Keratinocyte (primary cell): ENCODE measurements at regions not wholly inside any gene's neighbourhood (a gene's known extent, or its start where the extent isn't known, plus 50 kb on each side); places are given as distances from the start of the nearest gene placed in this dataset.

Source experiments
- DNase-seq: peaks from one replicate; pipeline ENCODE4 v3.0.0-alpha.2; 2011; ENCODE audit warnings: low read depth, missing footprints, low spot score
- FAIRE-seq: peaks from 2 replicates; lab custom pipeline; 2011; peaks lifted over from hg19 to GRCh38; lab: Jason Lieb, UNC
- H2AFZ ChIP-seq: 2 replicates; pipeline ENCODE4 v1.6.0; 2012; ENCODE audit warnings: low read length, control low read depth, inconsistent platforms; ENCODE audit not compliant: control insufficient read depth
- H3K27ac ChIP-seq: 2 replicates; pipeline ENCODE4 v1.5.1; 2011; ENCODE audit warnings: low read length; ENCODE audit not compliant: control insufficient read depth, insufficient read depth
- H3K27me3 ChIP-seq: 3 replicates; pipeline ENCODE4 v1.6.0; 2011; ENCODE audit warnings: low read length; ENCODE audit not compliant: control insufficient read depth, insufficient read depth; ENCODE audit errors: extremely low read depth
- H3K36me3 ChIP-seq, 2 experiments: 2 replicates in 1 of 2; 3 replicates in 1 of 2; pipeline ENCODE4 v1.5.1; 2011; ENCODE audit warnings: low read length in 2 of 2, mild to moderate bottlenecking in 1 of 2; ENCODE audit not compliant: control insufficient read depth in 2 of 2, insufficient read depth in 2 of 2; ENCODE audit errors: extremely low read depth in 1 of 2
- H3K4me1 ChIP-seq: 3 replicates; pipeline ENCODE4 v1.5.1; 2011; ENCODE audit warnings: low read length; ENCODE audit not compliant: control insufficient read depth, insufficient read depth; ENCODE audit errors: extremely low read depth
- H3K4me2 ChIP-seq: 3 replicates; pipeline ENCODE4 v1.6.0; 2011; ENCODE audit warnings: low read depth, low read length; ENCODE audit not compliant: control insufficient read depth, insufficient read depth; ENCODE audit errors: extremely low read depth
- H3K4me3 ChIP-seq, 3 experiments: fragments of 200-600 bp in 1 of 3; sonication (generic) in 1 of 3; 2 replicates in 2 of 3; 3 replicates in 1 of 3; pipeline ENCODE4 v1.5.1; 2011 to 2016; ENCODE audit warnings: low read length in 3 of 3, mild to moderate bottlenecking in 3 of 3, control low read depth in 2 of 3, inconsistent platforms in 1 of 3, low read depth in 1 of 3, mixed read lengths in 1 of 3, mixed run types in 1 of 3, moderate library complexity in 1 of 3; ENCODE audit not compliant: control insufficient read depth in 2 of 3, insufficient read depth in 2 of 3; ENCODE audit errors: extremely low read depth in 1 of 3
- H3K79me2 ChIP-seq: 2 replicates; pipeline ENCODE4 v1.6.0; 2012; ENCODE audit warnings: low read length; ENCODE audit not compliant: control insufficient read depth, insufficient read depth
- H3K9ac ChIP-seq: 3 replicates; pipeline ENCODE4 v1.6.0; 2011; ENCODE audit warnings: low read length; ENCODE audit not compliant: control insufficient read depth, insufficient read depth; ENCODE audit errors: extremely low read depth
- H3K9me1 ChIP-seq: 3 replicates; pipeline ENCODE4 v1.6.0; 2011; ENCODE audit warnings: low read length; ENCODE audit not compliant: control insufficient read depth, insufficient read depth; ENCODE audit errors: extremely low read depth
- H3K9me3 ChIP-seq: 2 replicates; pipeline ENCODE4 v1.5.1; 2012; ENCODE audit warnings: low read depth, low read length; ENCODE audit not compliant: control insufficient read depth
- H4K20me1 ChIP-seq: 3 replicates; pipeline ENCODE4 v1.6.0; 2011; ENCODE audit warnings: low read length; ENCODE audit not compliant: control insufficient read depth, insufficient read depth; ENCODE audit errors: extremely low read depth
- EZH2 ChIP-seq: IDR thresholded peaks from one replicate; pipeline ENCODE4 v1.6.1; 2012; ENCODE audit warnings: inconsistent platforms, mild to moderate bottlenecking, low read length, moderate library complexity
- dilution Hi-C: fragments of 300-500 bp; cut with MboI; formaldehyde crosslinking; loops from one replicate; pipeline ENCODE4 v1.7.0; 2020; ENCODE audit warnings: low sequenced_read_pairs; ENCODE audit not compliant: extremely low pct_ligation_motif_present
- TF ChIP-seq, protein P1 (sequence below), 3 experiments: IDR thresholded peaks in 1 of 3; conservative IDR thresholded peaks in 1 of 3; optimal IDR thresholded peaks in 1 of 3; 2 replicates in 2 of 3; 3 replicates in 1 of 3; pipeline versions ENCODE3 to v1.5.1; 2011; ENCODE audit warnings: low read length in 3 of 3, mild to moderate bottlenecking in 3 of 3, moderate library complexity in 2 of 3, control low read depth in 1 of 3, inconsistent platforms in 1 of 3; ENCODE audit not compliant: insufficient read depth in 2 of 3; ENCODE audit errors: extremely low read depth in 1 of 3

DNA sequence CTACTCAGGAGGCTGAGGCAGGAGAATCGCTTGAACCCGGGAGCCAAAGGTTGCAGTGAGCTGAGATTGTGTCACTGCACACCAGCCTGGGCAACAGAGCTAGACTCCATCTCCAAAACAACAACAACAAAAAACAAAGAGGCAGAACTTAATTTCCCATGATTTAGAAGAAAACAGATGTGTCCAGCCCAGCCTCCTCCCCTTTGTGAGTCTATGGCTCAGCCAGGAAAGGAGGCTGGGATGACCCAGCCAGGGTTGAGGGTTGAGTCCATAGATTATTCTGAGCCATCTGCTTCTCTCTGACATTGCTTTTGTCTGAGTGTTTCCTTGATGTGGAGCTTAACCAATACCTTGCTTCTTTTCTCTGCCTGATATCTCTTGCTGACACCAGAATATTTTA is 994.1 kb downstream of the TYW1 start:
- H3K9me3 ChIP-seq, result no peaks in the 10 kb centered on the region
- H3K36me3 ChIP-seq, result no peaks in the 10 kb centered on the region
- no peak for FAIRE-seq
- H3K4me3 ChIP-seq, result no peak overlapping the region
- H3K4me2 ChIP-seq, result no peak overlapping the region
- H3K79me2 ChIP-seq, result no peaks in the 10 kb centered on the region
- no peaks in the 10 kb centered on the region for H4K20me1 ChIP-seq
- H3K27me3 ChIP-seq, result no peaks in the 10 kb centered on the region
- H3K9me1 ChIP-seq, result no peaks in the 10 kb centered on the region
- dilution Hi-C loops, result no loop called here
- H3K27ac ChIP-seq, result no peak overlapping the region
- H2AFZ ChIP-seq, result no peak overlapping the region
- TF ChIP-seq, protein P1, sequence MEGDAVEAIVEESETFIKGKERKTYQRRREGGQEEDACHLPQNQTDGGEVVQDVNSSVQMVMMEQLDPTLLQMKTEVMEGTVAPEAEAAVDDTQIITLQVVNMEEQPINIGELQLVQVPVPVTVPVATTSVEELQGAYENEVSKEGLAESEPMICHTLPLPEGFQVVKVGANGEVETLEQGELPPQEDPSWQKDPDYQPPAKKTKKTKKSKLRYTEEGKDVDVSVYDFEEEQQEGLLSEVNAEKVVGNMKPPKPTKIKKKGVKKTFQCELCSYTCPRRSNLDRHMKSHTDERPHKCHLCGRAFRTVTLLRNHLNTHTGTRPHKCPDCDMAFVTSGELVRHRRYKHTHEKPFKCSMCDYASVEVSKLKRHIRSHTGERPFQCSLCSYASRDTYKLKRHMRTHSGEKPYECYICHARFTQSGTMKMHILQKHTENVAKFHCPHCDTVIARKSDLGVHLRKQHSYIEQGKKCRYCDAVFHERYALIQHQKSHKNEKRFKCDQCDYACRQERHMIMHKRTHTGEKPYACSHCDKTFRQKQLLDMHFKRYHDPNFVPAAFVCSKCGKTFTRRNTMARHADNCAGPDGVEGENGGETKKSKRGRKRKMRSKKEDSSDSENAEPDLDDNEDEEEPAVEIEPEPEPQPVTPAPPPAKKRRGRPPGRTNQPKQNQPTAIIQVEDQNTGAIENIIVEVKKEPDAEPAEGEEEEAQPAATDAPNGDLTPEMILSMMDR (optimal IDR thresholded peaks at IDR 0.05 in 1 of 3, IDR thresholded peaks at IDR 0.05 in 1 of 3, conservative IDR thresholded peaks at IDR 0.05 in 1 of 3; ENCODE audit: extremely low read depth in 1 of 3, insufficient read depth in 2 of 3, low read length in 3 of 3), result no peak
- no peak for TF ChIP-seq EZH2
- no peaks in the 10 kb centered on the region for H3K4me1 ChIP-seq
- DNase-seq, result no peak
- no peak overlapping the region for H3K9ac ChIP-seq

DNA sequence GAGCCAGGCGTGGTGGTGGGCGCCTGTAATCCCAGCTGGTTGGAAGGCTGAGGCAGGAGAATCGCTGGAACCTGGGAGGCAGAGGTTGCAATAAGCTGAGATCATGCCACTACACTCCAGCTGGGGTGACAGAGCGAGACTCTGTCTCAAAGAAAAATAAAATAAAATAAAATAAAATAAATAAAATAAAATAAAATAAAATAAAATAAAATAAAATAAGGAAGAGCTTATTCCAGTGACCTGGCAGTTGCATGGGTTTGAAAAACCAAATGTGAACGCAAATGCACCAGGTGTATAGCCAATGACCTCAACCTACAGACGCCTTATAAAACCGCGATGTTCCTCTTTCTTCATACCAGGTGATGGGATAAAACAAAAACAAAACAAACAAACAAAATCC is 995.7 kb downstream of the TYW1 start:
- DNase-seq (no peak), FAIRE-seq (no peak)
- Histone ChIP-seq H3K4me2 (no peak overlapping the region), H3K27ac (no peak overlapping the region), H3K9me1 (no peaks in the 10 kb centered on the region), H4K20me1 (no peaks in the 10 kb centered on the region), H2AFZ (no peak overlapping the region), H3K79me2 (no peaks in the 10 kb centered on the region), H3K9ac (no peak overlapping the region), H3K9me3 (no peaks in the 10 kb centered on the region), H3K27me3 (no peaks in the 10 kb centered on the region), H3K4me3 (no peak overlapping the region), H3K4me1 (no peaks in the 10 kb centered on the region), H3K36me3 (no peaks in the 10 kb centered on the region)
- dilution Hi-C loops, result no loop called here
- no peak for TF ChIP-seq EZH2
- TF ChIP-seq, protein P1 (optimal IDR thresholded peaks at IDR 0.05 in 1 of 3, IDR thresholded peaks at IDR 0.05 in 1 of 3, conservative IDR thresholded peaks at IDR 0.05 in 1 of 3; ENCODE audit: extremely low read depth in 1 of 3, insufficient read depth in 2 of 3, low read length in 3 of 3), result no peak
